Kidney (tissue), 13 donors: ENCODE measurements at regions not wholly inside any gene's neighbourhood (a gene's known extent, or its start where the extent isn't known, plus 50 kb on each side); places are given as distances from the start of the nearest gene placed in this dataset.

Source experiments
- DNase-seq, 5 donors: peaks; one replicate each; pipeline ENCODE4 v3.0.0-alpha.2; 2013 to 2020
- FAIRE-seq: peaks from 2 replicates; lab custom pipeline; 2012; peaks lifted over from hg19 to GRCh38; lab: Jason Lieb, UNC
- H3K27ac ChIP-seq, 2 donors: one replicate each; pipeline ENCODE4 v1.7.0; 2013; ENCODE audit warnings: low read depth in 2 of 2, low read length in 2 of 2, inconsistent platforms in 1 of 2
- H3K27me3 ChIP-seq: one replicate; pipeline ENCODE4 v1.7.1; 2013; ENCODE audit warnings: low read length, inconsistent platforms; ENCODE audit not compliant: control insufficient read depth, insufficient read depth
- H3K36me3 ChIP-seq, 3 donors: one replicate each; pipeline versions ENCODE4 v1.7.0 to v1.7.1; 2013; ENCODE audit warnings: low read length in 3 of 3, control low read depth in 1 of 3, inconsistent platforms in 1 of 3; ENCODE audit not compliant: insufficient read depth in 3 of 3, control insufficient read depth in 2 of 3
- H3K4me1 ChIP-seq, 3 donors: one replicate each; pipeline versions ENCODE4 v1.7.0 to v1.7.1; 2013; ENCODE audit warnings: low read length in 3 of 3, inconsistent platforms in 1 of 3, low read depth in 1 of 3; ENCODE audit not compliant: control insufficient read depth in 2 of 3, insufficient read depth in 2 of 3
- H3K4me3 ChIP-seq, 3 donors: one replicate each; pipeline versions ENCODE4 v1.7.0 to v1.8.1; 2013; ENCODE audit warnings: low read length in 3 of 3, control low read depth in 1 of 3, inconsistent platforms in 1 of 3
- H3K9ac ChIP-seq, 3 donors: one replicate each; pipeline versions ENCODE4 v1.7.0 to v1.7.1; 2013; ENCODE audit warnings: low read length in 3 of 3, control low read depth in 1 of 3, inconsistent platforms in 1 of 3
- H3K9me3 ChIP-seq, 3 donors: one replicate each; pipeline versions ENCODE4 v1.7.0 to v1.7.1; 2013; ENCODE audit warnings: low read length in 3 of 3, control low read depth in 1 of 3, inconsistent platforms in 1 of 3; ENCODE audit not compliant: control insufficient read depth in 2 of 3, insufficient read depth in 1 of 3
- CTCF ChIP-seq: IDR thresholded peaks from 3 replicates; pipeline ENCODE4 v1.5.1; 2012; ENCODE audit warnings: mild to moderate bottlenecking, moderate library complexity, borderline replicate concordance; ENCODE audit not compliant: insufficient read depth; ENCODE audit errors: extremely low read depth
- intact Hi-C: fragments of 100-400 bp; cut with DNase I; formaldehyde crosslinking; loops from one replicate; pipeline ENCODE4 v1.11.1; 2022
- donor health status: control.
- donor health status: control.
- donor health status: control.
- donor health status: control.
- donor health status: control.
- donor health status: DM: yes; HTN: yes; CAD: no.
- donor health status: Normal renal cell carcinoma (clear cell type).

GRCh38 chr1:87239997-87240605 lies 88.6 kb upstream of the LMO4 start:
- Histone ChIP-seq H3K27ac (no peak overlapping the region), H3K27me3 (no peaks in the 10 kb centered on the region), H3K4me3 (no peak overlapping the region), H3K36me3 (no peaks in the 10 kb centered on the region), H3K4me1 (no peaks in the 10 kb centered on the region), H3K9ac (no peak overlapping the region), H3K9me3 (no peaks in the 10 kb centered on the region)
- FAIRE-seq (no peak), DNase-seq (no peak)
- intact Hi-C loops, result no loop called here
- TF ChIP-seq CTCF, result no peak

GRCh38 chr1:87240661-87241285 lies 87.9 kb upstream of the LMO4 start:
- Histone ChIP-seq H3K9me3 (no peaks in the 10 kb centered on the region), H3K27ac (no peak overlapping the region), H3K9ac (no peak overlapping the region), H3K36me3 (no peaks in the 10 kb centered on the region), H3K4me3 (no peak overlapping the region), H3K27me3 (no peaks in the 10 kb centered on the region), H3K4me1 (no peaks in the 10 kb centered on the region)
- DNase-seq (no peak), FAIRE-seq (no peak)
- no peak for TF ChIP-seq CTCF
- intact Hi-C loops, result no loop called here

GRCh38 chr1:87242445-87243185 lies 86.1 kb upstream of the LMO4 start:
- Histone ChIP-seq H3K9me3 (no peaks in the 10 kb centered on the region), H3K4me3 (no peak overlapping the region), H3K36me3 (no peaks in the 10 kb centered on the region), H3K27ac (no peak overlapping the region), H3K9ac (no peak overlapping the region), H3K4me1 (no peaks in the 10 kb centered on the region), H3K27me3 (no peaks in the 10 kb centered on the region)
- intact Hi-C loops, result no loop called here
- FAIRE-seq, result no peak
- TF ChIP-seq CTCF, result no peak
- DNase-seq, result no peak
